SK-N-SH treated with all-trans-retinoic acid at 6 μM for 48 hours (cell line): ENCODE measurements at regions not wholly inside any gene's neighbourhood (a gene's known extent, or its start where the extent isn't known, plus 50 kb on each side); places are given as distances from the start of the nearest gene placed in this dataset.

Source experiments
- CREB5 ChIP-seq: fragments of 250-450 bp; sonication (Bioruptor Pico); IDR thresholded peaks from 2 replicates; pipeline ENCODE4 v1.5.1; 2020; ENCODE audit warnings: low read depth, mild to moderate bottlenecking, moderate library complexity
- TOX ChIP-seq: fragments of 250-450 bp; sonication (Bioruptor Pico); IDR thresholded peaks from 2 replicates; pipeline ENCODE4 v1.8.0; 2021; ENCODE audit warnings: mild to moderate bottlenecking, moderate library complexity, borderline replicate concordance
- ZFP3 ChIP-seq: fragments of 250-450 bp; sonication (Bioruptor Pico); IDR thresholded peaks from 2 replicates; pipeline ENCODE4 v1.5.0; 2020; ENCODE audit warnings: mild to moderate bottlenecking, moderate library complexity
- ZFP30 ChIP-seq: fragments of 450-650 bp; formaldehyde crosslinking; IDR thresholded peaks from 2 replicates; pipeline ENCODE4 v1.5.0; 2022; ENCODE audit warnings: mild to moderate bottlenecking, moderate library complexity
- ZNF8 ChIP-seq: fragments of 450-650 bp; formaldehyde crosslinking; IDR thresholded peaks from 2 replicates; pipeline ENCODE4 v1.5.0; 2020; ENCODE audit warnings: mild to moderate bottlenecking, moderate library complexity

GRCh38 chr3:42012935-42013690, 51.2 kb upstream of the ULK4 start:
- no peak for TF ChIP-seq TOX (CRISPR knock-in tag)
- no peak for TF ChIP-seq ZFP3 (CRISPR knock-in tag)
- TF ChIP-seq CREB5 (CRISPR knock-in tag), result no peak
- no peak for TF ChIP-seq ZFP30 (CRISPR knock-in tag)
- TF ChIP-seq ZNF8 (CRISPR knock-in tag), result 0 out of 2 replicates have a peak, but pooled peaks have one; percentile 19
